A673 (cell line): ENCODE measurements at regions not wholly inside any gene's neighbourhood (a gene's known extent, or its start where the extent isn't known, plus 50 kb on each side); places are given as distances from the start of the nearest gene placed in this dataset.

Experiments used
- BruUV-seq: library from RNA; stranded (reverse); fragments of 400-500 nt; replicated peaks from 2 replicates; lab custom pipeline; 2021; lab: Mats Ljungman, UMichigan
- CTCF ChIA-PET: fragments of 300-600 bp; sonication (Branson Sonifier 250); formaldehyde crosslinking; loops from one replicate; lab custom pipeline; 2022; ENCODE audit warnings: antibody characterized with exemption; lab: Charles Lee
- POLR2A ChIA-PET: fragments of 300-600 bp; sonication (Branson Sonifier 250); formaldehyde crosslinking; loops from one replicate; lab custom pipeline; 2022; ENCODE audit warnings: antibody characterized with exemption; ENCODE audit not compliant: low non-redundant PET; lab: Charles Lee
- DNase-seq: peaks from one replicate; pipeline ENCODE4 v3.0.0-alpha.2; 2015; ENCODE audit warnings: low spot score
- H3K27ac ChIP-seq: fragments of 200-600 bp; sonication (generic); 2 replicates; pipeline ENCODE4 v1.5.1; 2016; ENCODE audit warnings: mixed run types, low read depth, mild to moderate bottlenecking, mixed read lengths, antibody characterized with exemption, low read length; ENCODE audit not compliant: poor library complexity, severe bottlenecking
- H3K27me3 ChIP-seq: fragments of 200-600 bp; sonication (generic); replicated peaks from 2 replicates; pipeline ENCODE4 v1.6.1; 2017; ENCODE audit warnings: mixed run types, low read depth, mild to moderate bottlenecking, mixed read lengths, antibody characterized with exemption, low read length; ENCODE audit not compliant: insufficient read depth, poor library complexity
- H3K36me3 ChIP-seq: fragments of 200-600 bp; sonication (generic); 2 replicates; pipeline ENCODE4 v1.6.1; 2016; ENCODE audit warnings: mixed run types, mild to moderate bottlenecking, mixed read lengths, antibody characterized with exemption, low read length; ENCODE audit not compliant: insufficient read depth, poor library complexity, severe bottlenecking
- H3K4me1 ChIP-seq: fragments of 200-600 bp; sonication (generic); 2 replicates; pipeline ENCODE4 v1.6.1; 2017; ENCODE audit warnings: mixed run types, mild to moderate bottlenecking, mixed read lengths, antibody characterized with exemption, low read length; ENCODE audit not compliant: insufficient read depth, poor library complexity, severe bottlenecking
- H3K4me3 ChIP-seq: fragments of 200-600 bp; sonication (generic); 2 replicates; pipeline ENCODE4 v1.5.1; 2016; ENCODE audit warnings: low read depth, mixed run types, mild to moderate bottlenecking, mixed read lengths, low read length; ENCODE audit not compliant: poor library complexity, severe bottlenecking
- H3K9me3 ChIP-seq: fragments of 200-600 bp; sonication (generic); 2 replicates; pipeline ENCODE4 v1.6.1; 2016; ENCODE audit warnings: mixed run types, low read depth, mild to moderate bottlenecking, mixed read lengths, antibody characterized with exemption, low read length; ENCODE audit not compliant: poor library complexity, severe bottlenecking
- EZH2 ChIP-seq: fragments of 200-600 bp; sonication (generic); IDR thresholded peaks from 2 replicates; pipeline ENCODE4 v1.6.1; 2017; ENCODE audit warnings: borderline replicate concordance, low read depth, mild to moderate bottlenecking, mixed read lengths, antibody characterized with exemption, low read length; ENCODE audit not compliant: poor library complexity, severe bottlenecking
- intact Hi-C: fragments of 100-400 bp; cut with micrococcal nuclease; formaldehyde crosslinking; loops from one replicate; pipeline ENCODE4 v1.10.0; 2022; ENCODE audit not compliant: unreplicated experiment
- TF ChIP-seq, protein P1 (sequence below): fragments of 300-800, 200-600 bp; sonication (generic); conservative IDR thresholded peaks from 2 replicates; pipeline ENCODE4 v1.5.1; 2017; ENCODE audit warnings: low read depth, mild to moderate bottlenecking, antibody characterized with exemption, low read length, moderate library complexity, mixed read lengths

DNA sequence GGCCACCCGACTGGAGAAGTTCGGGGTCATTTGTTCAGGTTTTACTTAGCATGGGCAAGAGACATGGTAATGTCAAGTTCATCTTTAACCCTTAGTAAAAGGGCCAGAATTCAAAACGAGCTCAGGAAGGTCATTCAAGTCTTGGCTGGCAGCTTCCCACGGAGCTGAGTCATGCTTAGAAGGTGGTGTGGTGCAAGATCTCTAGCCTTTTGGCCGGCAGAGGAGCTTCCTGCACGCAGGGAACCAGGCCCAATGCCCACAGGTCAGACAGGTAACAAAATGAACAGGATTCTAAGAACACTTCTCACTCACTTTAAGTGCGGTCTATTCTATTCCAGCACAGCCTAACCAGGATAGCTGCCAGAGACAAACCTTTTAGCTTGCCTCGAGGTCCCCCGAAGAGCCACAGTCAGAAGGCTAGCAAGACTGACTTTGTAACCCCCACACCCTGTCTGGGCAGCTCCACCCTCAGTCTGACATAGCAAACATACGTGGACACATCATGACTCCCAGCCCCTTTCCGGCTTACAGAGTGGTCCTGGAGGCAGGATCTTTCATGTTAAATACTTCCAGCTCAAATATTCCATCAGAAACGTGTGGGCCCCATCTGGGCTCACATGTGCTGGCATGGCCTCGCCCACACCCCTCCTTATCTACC is 292.7 kb downstream of the BCL11A start:
- H3K27me3 ChIP-seq, result no peaks in the 10 kb centered on the region
- no peak overlapping the region for H3K27ac ChIP-seq
- intact Hi-C loops, result no loop called here
- H3K4me3 ChIP-seq, result no peak overlapping the region
- no peak for TF ChIP-seq EZH2
- TF ChIP-seq, protein P1, sequence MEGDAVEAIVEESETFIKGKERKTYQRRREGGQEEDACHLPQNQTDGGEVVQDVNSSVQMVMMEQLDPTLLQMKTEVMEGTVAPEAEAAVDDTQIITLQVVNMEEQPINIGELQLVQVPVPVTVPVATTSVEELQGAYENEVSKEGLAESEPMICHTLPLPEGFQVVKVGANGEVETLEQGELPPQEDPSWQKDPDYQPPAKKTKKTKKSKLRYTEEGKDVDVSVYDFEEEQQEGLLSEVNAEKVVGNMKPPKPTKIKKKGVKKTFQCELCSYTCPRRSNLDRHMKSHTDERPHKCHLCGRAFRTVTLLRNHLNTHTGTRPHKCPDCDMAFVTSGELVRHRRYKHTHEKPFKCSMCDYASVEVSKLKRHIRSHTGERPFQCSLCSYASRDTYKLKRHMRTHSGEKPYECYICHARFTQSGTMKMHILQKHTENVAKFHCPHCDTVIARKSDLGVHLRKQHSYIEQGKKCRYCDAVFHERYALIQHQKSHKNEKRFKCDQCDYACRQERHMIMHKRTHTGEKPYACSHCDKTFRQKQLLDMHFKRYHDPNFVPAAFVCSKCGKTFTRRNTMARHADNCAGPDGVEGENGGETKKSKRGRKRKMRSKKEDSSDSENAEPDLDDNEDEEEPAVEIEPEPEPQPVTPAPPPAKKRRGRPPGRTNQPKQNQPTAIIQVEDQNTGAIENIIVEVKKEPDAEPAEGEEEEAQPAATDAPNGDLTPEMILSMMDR, result no peak
- BruUV-seq, result no TSS peak
- POLR2A ChIA-PET, result no interaction called here
- no peaks in the 10 kb centered on the region for H3K9me3 ChIP-seq
- no peaks in the 10 kb centered on the region for H3K36me3 ChIP-seq
- CTCF ChIA-PET, result no interaction called here
- H3K4me1 ChIP-seq, result no peaks in the 10 kb centered on the region
- DNase-seq, result no peak

DNA sequence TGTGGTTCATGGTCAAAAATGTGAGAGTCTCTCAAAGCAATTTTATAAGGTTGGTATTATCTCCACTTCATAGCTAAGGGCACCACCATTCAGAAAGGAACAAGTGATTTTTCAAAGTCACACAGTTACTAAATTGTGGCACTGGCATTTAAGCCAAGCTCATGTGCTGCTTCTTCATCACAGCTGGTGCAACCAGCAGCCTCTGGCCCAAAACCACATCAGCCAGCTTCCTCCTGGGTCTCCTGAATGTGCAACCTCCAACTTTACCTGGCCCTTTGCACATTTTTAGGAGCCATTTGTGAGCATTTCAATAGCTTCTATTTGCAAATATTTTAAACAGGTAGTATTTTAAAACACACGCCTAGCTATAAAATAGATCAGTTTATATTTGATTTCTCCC is 293.7 kb downstream of the BCL11A start:
- no peak for DNase-seq
- Histone ChIP-seq H3K4me1 (no peaks in the 10 kb centered on the region), H3K4me3 (no peak overlapping the region), H3K9me3 (no peaks in the 10 kb centered on the region), H3K27ac (no peak overlapping the region), H3K36me3 (no peaks in the 10 kb centered on the region), H3K27me3 (no peaks in the 10 kb centered on the region)
- POLR2A ChIA-PET, result no interaction called here
- TF ChIP-seq, protein P1, result no peak
- no peak for TF ChIP-seq EZH2
- CTCF ChIA-PET, result no interaction called here
- intact Hi-C loops, result no loop called here
- no TSS peak for BruUV-seq

DNA sequence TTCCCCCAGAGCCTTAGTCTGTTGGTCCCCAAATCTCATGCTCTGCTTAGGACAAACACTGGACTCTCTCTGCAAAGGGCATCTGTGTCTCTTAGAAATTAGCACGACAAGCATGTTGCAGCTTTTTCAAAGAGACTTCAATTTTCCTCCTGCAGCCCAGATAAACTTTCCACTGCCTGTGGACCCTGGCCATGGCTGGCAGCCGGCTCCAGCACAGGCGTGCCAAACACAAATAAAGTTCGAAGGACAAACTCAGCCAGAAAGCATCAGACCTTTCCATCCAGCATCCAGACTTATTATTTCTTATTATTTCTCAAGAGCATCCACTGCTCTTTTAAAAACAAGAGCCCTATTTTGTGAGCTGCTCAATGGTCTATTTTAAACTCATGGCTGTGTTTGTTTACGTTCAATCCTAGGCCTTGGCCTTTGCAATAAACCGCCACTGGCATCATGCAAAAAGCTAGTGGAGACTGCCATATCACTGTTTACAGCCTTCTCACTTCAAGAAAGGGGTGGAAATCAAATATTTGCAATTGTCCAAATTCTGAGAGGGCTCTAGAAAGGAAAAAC is 300.8 kb downstream of the BCL11A start:
- H3K4me1 ChIP-seq, result no peaks in the 10 kb centered on the region
- no peak for DNase-seq
- CTCF ChIA-PET, result no interaction called here

More for the DNA sequence above, 300.8 kb downstream of the BCL11A start:
- H3K4me3 ChIP-seq, result no peak overlapping the region
- no peaks in the 10 kb centered on the region for H3K27me3 ChIP-seq
- intact Hi-C loops, result no loop called here
- H3K27ac ChIP-seq, result no peak overlapping the region
- POLR2A ChIA-PET, result no interaction called here
- no peaks in the 10 kb centered on the region for H3K9me3 ChIP-seq
- no peaks in the 10 kb centered on the region for H3K36me3 ChIP-seq
- BruUV-seq, result no TSS peak
- no peak for TF ChIP-seq EZH2
- TF ChIP-seq, protein P1, result no peak
